ENCODE measurements at regions not wholly inside any gene's neighbourhood (a gene's known extent, or its start where the extent isn't known, plus 50 kb on each side); places are given as distances from the start of the nearest gene placed in this dataset.

DNA sequence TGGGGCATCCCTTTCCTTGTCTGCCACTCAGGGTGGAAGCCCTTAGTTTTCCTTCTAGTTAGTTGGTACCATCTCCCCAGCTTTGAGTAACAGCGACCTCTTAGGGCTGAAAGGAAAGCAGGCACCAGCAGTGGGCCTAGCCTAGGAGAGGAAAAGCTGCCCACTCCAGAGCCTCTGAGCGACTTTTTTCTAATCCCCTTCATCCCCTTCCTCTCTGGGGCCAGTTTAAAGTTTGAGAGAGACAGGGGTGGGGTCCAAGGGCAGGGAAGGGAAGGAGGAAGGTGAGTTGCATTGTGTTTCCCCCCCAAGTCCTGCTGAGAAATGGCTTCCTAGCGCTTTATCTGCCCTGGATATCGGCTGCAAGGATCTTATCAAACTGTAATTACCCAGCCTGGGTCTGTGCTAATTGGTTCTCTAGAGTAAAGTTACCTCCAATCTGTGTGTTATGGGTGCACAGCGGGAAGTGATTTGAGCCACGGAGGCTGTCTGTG, 573.9 kb upstream of the CADM1 start:
- POLR2A ChIA-PET: no interaction called here
- peak; percentile 36 for DNase-seq (ENCODE audit: extremely low spot score)
- CTCF ChIA-PET: interaction anchor here (0.7 to 3.5 kb wide), 11 partner anchors 9 to 753 kb away, joined by 3 to 20 read pairs (median 4); no protein-coding TSS in a partner anchor
- TF ChIP-seq, protein P1, sequence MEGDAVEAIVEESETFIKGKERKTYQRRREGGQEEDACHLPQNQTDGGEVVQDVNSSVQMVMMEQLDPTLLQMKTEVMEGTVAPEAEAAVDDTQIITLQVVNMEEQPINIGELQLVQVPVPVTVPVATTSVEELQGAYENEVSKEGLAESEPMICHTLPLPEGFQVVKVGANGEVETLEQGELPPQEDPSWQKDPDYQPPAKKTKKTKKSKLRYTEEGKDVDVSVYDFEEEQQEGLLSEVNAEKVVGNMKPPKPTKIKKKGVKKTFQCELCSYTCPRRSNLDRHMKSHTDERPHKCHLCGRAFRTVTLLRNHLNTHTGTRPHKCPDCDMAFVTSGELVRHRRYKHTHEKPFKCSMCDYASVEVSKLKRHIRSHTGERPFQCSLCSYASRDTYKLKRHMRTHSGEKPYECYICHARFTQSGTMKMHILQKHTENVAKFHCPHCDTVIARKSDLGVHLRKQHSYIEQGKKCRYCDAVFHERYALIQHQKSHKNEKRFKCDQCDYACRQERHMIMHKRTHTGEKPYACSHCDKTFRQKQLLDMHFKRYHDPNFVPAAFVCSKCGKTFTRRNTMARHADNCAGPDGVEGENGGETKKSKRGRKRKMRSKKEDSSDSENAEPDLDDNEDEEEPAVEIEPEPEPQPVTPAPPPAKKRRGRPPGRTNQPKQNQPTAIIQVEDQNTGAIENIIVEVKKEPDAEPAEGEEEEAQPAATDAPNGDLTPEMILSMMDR (IDR thresholded peaks at IDR 0.05; ENCODE audit: control extremely low read depth, extremely low read depth, low read depth, missing control alignments): peak; percentile 47

DNA sequence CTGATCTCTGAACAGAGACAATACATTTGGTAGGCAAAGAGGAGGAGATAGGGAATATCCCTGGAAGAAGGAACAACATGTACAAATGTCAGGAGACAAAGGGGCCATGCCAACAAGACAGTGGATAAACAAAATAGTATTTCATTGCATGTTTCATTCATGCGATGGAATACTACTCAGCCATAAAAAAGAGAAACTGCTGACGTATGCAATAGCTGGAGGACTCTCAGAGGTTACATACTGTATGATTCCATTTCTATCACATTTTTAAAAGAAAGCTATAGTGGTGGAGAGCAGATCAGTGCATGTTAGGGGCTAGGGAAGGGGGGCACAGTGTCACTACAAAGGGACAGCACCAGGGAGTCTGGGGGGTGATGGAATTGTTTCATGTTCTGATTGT, 572.9 kb upstream of the CADM1 start:
- ChIA-PET POLR2A (no interaction called here), CTCF (interaction anchor here (2.0 to 3.5 kb wide), 3 partner anchors 8 to 88 kb away, joined by 6 to 20 read pairs (median 6); no protein-coding TSS in a partner anchor)
- TF ChIP-seq, protein P1 (IDR thresholded peaks at IDR 0.05; ENCODE audit: control extremely low read depth, extremely low read depth, low read depth, missing control alignments): no peak
- no peak for DNase-seq (ENCODE audit: extremely low spot score)

DNA sequence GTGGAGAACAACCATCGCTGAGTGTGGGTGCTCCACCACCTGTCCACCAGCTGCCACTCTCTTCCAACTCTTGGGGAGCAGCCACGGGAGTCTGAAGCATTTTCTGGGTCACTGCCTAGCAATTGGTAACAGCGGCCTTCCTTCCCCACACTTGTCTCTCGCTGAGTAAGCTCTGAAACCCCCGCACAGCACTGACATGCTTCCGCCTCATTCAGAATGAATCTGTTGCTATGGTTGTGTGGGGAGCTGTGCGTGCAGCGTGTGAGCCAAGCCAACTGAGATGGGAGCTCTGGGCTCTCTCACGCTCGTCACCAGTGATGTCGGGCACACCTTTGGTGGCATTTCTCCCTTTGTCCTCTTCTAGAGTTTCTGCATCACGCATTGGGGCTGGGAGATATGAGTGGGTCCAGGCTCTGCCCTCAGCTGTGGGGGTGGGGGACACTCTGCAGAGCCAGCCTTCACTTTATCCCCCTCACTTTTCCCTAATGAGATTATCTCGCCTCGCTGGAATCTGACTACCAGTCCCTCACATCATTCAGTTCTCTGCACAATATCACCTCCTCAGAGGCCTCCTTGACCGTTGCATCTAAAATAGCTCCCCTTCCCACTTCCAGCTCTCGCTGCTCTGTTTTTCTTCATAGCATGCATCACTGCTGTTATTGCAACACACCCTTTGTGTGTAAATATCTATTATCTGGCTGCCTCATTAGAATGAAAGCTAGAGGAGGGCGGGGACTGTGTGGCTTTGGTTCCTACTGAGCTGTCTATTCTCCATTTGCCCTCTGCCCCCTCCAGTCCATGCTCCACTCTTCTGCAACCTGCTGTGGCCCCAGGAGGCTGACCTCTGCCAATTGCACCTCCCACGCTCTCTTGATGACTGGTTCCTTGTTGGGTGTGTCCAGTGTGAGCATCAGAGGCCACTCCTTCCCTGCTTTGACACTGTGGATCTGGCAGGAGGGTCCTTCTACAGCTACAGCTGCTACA, 569.9 kb upstream of the CADM1 start:
- TF ChIP-seq, protein P1 (IDR thresholded peaks at IDR 0.05; ENCODE audit: control extremely low read depth, extremely low read depth, low read depth, missing control alignments): no peak
- ChIA-PET POLR2A (interaction anchor here (0.6 kb wide), 1 partner anchor 40 kb away, joined by 3 read pairs; no protein-coding TSS in a partner anchor), CTCF (interaction anchor here (0.9 to 1.6 kb wide), 9 partner anchors 10 to 204 kb away, joined by 3 to 7 read pairs (median 4); no protein-coding TSS in a partner anchor)
- peak; percentile 77 for DNase-seq (ENCODE audit: extremely low spot score)

DNA sequence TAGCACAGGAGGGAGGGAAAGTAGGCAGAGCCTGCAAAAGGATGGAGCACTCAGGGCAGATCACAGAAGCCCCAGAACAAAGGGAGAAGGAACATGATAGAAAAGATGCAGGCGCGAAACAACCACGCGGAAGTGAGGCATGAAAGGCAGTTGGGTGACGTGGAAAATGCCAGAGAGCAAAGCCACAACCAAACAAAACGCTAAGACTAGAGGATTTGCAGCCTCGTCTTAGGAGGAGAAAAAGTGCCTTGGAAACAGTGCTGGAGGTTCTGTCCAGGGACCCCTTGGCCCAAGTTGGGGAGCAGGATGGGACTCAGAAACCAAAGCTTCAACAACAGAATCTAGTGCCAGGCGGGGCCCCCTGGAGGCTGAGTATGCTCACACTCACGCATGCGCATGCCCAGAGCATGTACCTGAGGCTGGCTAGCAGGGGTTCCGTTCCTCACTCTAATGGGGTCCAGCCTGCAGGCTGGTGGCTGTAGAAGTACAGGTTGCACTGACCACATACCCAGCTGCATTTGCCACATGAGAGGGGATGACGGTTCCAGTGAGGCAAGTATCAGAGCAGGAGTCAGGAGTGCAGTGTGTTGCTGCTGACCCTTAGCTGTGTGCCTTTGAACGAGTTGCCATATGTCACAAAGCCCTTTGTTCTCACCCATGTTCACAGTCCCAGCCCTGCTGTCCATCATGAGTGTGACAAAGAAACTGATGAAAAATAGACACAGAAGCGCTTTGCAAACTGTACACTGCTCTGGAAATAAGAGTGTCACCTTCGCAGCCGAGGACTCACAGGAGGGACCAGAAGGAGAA, 568.6 kb upstream of the CADM1 start:
- ChIA-PET CTCF (interaction anchor here (1.2 to 2.2 kb wide), 6 partner anchors 21 to 203 kb away, joined by 3 to 8 read pairs (median 4); no protein-coding TSS in a partner anchor), POLR2A (no interaction called here)
- TF ChIP-seq, protein P1 (IDR thresholded peaks at IDR 0.05; ENCODE audit: control extremely low read depth, extremely low read depth, low read depth, missing control alignments): peak; percentile 10
- DNase-seq (ENCODE audit: extremely low spot score): peak; percentile 30

DNA sequence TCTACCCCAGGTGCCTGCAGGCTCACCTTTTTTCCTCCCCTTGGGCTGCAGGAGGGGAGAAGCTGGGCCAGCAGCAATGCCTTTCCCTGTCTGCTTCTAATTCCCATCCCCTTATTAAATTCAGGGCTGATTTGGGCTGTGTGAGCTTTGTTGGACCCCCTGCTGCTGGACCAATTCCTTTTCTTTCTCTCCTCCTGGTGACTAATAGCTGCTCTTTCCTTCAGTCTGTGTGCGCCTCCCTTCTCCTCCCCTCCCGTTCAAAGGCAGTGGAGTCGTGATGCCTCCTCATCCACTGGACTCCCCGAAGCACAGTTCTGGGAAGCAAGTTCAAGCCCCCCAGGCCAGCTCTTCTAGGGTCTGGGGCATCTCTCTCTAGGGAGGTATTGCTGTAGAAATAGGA, 567.9 kb upstream of the CADM1 start:
- CTCF ChIA-PET: interaction anchor here (0.7 to 2.2 kb wide), 6 partner anchors 19 to 199 kb away, joined by 3 to 8 read pairs (median 3); no protein-coding TSS in a partner anchor
- TF ChIP-seq, protein P1 (IDR thresholded peaks at IDR 0.05; ENCODE audit: control extremely low read depth, extremely low read depth, low read depth, missing control alignments): no peak
- POLR2A ChIA-PET: no interaction called here
- DNase-seq (ENCODE audit: extremely low spot score): no peak

DNA sequence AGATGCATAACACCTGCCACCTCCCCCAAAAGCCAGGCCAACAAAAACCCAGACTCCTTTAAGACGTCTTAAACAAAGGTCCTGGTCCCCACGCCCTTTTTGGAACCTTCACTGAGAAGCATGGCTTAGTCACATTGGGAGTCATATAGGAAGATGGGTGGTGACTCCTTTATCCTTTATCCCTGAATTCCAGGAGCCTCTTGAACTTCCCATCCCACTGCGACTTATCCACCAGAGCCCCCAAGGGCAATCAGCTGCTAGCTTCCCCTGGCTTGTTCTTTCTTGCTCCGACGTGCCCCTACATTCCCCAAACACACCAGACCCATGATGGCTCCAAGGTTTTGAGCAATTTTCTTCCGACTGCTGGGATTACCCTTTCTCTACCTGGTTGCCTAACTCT, 567.0 kb upstream of the CADM1 start:
- ChIA-PET CTCF (interaction anchor here (1.0 to 2.2 kb wide), 4 partner anchors 19 to 198 kb away, joined by 3 to 8 read pairs (median 3); no protein-coding TSS in a partner anchor), POLR2A (no interaction called here)
- DNase-seq (ENCODE audit: extremely low spot score): no peak
- TF ChIP-seq, protein P1 (IDR thresholded peaks at IDR 0.05; ENCODE audit: control extremely low read depth, extremely low read depth, low read depth, missing control alignments): no peak

All from GM10248 (cell line).